Astrocyte of the spinal cord (primary cell): ENCODE measurements at regions not wholly inside any gene's neighbourhood (a gene's known extent, or its start where the extent isn't known, plus 50 kb on each side); places are given as distances from the start of the nearest gene placed in this dataset.

Experiments used
- DNase-seq: peaks from one replicate; pipeline ENCODE4 v3.0.0; 2011; ENCODE audit warnings: low read depth, low spot score
- H3K4me3 ChIP-seq: 2 replicates; pipeline ENCODE4 v1.5.1; 2011; ENCODE audit warnings: low read depth, mild to moderate bottlenecking, low read length, moderate library complexity
- in situ Hi-C: cut with HindIII; loops from 2 replicates; pipeline ENCODE4 v1.10.0; 2017; ENCODE audit warnings: low sequenced_read_pairs
- TF ChIP-seq, protein P1 (sequence below): IDR thresholded peaks from 2 replicates; pipeline ENCODE4 v1.5.1; 2012; ENCODE audit warnings: low read depth, mild to moderate bottlenecking, low read length, inconsistent platforms

DNA sequence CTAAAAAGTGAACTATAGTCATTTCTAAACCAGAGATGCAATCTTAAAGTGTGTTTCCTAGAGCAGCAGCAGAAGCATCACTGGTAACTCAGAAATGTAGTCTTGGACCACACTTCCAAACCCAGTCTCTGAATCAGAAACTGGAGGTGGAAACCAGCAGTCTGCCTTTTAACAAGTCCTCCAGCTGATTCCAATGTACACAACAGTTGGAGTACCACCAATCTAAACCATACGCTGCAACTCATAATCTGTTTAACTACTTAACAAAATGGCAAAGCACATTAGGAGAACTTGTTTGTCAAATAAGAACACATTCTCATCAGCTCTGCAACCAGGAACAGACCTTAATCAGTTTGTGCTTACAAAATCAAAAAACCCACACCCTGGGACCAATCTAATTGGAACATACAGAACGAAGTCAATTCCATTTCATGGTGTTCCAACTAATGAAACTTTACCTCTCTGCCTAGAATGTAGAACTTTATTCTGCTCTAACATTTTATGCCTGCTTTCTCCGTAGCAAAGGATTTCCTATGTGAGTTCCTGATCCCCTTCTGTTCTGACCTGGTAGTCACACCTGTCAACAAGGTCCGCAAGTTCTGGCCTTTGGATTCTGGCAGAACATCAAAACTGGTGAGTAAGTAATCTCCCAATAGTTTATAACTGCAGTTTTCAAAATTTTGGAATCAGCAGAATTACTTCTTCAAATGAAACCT, 390.4 kb downstream of the HTR1B start:
- no peak for DNase-seq
- in situ Hi-C loops = no loop called here
- H3K4me3 ChIP-seq = no peak overlapping the region
- TF ChIP-seq, protein P1, sequence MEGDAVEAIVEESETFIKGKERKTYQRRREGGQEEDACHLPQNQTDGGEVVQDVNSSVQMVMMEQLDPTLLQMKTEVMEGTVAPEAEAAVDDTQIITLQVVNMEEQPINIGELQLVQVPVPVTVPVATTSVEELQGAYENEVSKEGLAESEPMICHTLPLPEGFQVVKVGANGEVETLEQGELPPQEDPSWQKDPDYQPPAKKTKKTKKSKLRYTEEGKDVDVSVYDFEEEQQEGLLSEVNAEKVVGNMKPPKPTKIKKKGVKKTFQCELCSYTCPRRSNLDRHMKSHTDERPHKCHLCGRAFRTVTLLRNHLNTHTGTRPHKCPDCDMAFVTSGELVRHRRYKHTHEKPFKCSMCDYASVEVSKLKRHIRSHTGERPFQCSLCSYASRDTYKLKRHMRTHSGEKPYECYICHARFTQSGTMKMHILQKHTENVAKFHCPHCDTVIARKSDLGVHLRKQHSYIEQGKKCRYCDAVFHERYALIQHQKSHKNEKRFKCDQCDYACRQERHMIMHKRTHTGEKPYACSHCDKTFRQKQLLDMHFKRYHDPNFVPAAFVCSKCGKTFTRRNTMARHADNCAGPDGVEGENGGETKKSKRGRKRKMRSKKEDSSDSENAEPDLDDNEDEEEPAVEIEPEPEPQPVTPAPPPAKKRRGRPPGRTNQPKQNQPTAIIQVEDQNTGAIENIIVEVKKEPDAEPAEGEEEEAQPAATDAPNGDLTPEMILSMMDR = no peak

DNA sequence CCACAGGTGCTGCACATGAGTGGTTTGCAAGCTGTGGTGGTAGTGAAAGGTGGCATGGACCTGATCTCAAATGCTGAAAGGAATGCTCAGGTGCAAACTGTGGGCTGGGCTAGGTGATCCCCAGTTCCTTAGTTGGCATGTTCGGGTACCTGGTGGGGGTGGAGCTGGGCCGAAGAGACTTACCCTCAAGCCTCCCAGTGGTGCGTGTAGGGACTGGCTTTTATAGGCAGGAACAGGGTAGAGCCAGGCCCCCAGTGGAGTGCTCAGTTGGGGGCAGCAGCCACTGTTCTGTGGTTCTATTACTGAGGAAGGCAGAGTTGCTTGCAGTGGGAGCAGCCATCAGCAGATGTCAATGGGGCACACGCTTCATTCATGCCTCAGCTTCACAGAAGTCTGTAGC, 399.8 kb downstream of the HTR1B start:
- no peak for DNase-seq
- in situ Hi-C loops = no loop called here

DNA sequence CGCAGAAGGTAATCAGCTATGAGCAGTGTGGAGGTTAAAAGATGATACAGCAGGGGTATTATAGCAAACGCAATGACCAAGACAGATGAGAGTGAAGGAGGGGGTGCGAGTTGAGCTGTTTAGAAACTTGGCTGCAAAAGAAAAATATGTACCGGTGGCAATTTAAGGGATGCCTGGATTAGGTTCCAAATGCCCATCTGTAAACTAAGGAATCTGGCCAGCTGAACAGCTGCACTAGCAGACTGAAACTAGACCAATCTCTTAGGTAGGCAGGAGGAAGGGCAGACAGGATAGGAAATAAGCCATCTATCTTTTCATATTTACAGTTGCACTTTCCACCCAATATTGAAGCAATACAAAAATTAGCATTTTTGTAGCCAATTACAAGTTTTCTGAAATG, 407.6 kb downstream of the HTR1B start:
- no peak overlapping the region for H3K4me3 ChIP-seq
- no peak for DNase-seq
- TF ChIP-seq, protein P1 = no peak
- in situ Hi-C loops = no loop called here

More for the DNA sequence above, 399.8 kb downstream of the HTR1B start:
- TF ChIP-seq, protein P1 = no peak
- no peak overlapping the region for H3K4me3 ChIP-seq

DNA sequence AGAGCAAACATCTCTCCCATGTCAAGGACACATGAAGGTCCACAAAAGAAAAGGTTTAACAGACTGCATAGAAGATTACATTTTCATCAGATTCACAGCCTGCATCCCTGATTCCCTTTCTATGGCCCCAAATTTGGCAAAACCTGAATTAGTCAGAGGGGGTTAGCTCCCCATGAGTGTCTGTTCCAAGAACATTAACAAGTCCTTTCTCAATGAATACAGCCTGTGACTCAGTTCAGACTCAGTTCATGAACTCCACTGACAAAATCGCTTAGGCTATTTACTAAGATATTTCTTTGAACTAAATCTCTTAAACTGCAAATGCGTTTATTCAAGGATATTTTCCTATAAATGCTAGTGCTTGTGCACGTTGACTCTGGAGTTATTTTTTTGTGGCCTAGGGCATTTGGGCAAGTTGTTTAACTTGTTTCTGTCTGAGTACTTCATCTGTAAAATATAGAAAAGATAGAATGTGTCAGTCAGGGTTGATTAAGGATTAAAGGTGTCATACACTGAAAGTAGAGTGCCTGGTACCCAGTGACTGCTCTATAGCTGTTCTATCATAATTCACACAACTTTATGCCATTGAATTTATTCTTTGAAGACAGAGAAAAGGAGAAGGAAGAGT, 422.6 kb downstream of the HTR1B start:
- TF ChIP-seq, protein P1 = no peak
- H3K4me3 ChIP-seq = no peak overlapping the region
- in situ Hi-C loops = no loop called here
- peak; percentile 56 for DNase-seq

DNA sequence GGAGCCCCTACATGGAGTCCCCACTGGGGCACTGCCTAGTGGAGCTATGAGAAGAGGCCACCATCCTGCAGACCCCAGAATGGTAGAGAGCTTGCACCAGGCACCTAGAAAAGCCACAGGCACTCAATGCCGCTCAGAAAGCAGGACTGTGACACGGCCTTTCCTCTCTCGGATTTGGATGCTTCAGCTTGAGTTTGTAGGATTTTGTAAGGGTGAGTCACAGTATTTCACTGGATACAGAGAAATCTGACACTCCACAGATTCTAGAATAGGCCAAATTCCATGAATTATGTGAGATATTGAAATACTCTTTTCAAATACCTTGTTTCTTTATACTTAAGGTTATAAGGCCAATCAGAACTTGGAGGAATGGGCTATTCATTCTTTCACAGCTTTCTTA, 424.5 kb downstream of the HTR1B start:
- in situ Hi-C loops = no loop called here
- peak; percentile 66 for DNase-seq
- no peak overlapping the region for H3K4me3 ChIP-seq
- TF ChIP-seq, protein P1 = no peak

DNA sequence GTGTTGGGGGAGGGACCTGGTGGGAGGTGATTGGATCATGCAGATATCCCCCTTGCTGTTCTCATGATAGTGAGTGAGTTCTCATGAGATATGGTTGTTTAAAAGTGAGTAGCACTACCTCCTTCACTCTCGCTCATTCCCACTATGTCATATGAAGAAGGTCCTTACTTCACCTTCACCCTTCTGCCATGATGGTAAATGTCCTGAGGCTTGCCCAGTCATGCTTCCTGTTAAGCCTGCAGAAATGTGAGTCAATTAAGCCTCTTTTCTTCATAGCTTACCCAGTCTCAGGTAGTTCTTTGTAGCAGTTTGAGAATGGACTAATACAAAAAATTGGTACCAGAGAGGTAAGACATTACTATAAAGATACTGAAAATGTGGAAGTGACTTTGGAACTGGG, 425.9 kb downstream of the HTR1B start:
- in situ Hi-C loops = no loop called here
- DNase-seq = no peak
- no peak overlapping the region for H3K4me3 ChIP-seq
- TF ChIP-seq, protein P1 = no peak
